WTC11 (cell line): ENCODE measurements at regions not wholly inside any gene's neighbourhood (a gene's known extent, or its start where the extent isn't known, plus 50 kb on each side); places are given as distances from the start of the nearest gene placed in this dataset.

Source experiments
- ATAC-seq: fragments of 200-7000 bp; cut with Tn5 transposase; 2 replicates; pipeline ENCODE4 v1.10.0; 2021; ENCODE audit warnings: mild to moderate bottlenecking, moderate library complexity
- CTCF ChIA-PET: fragments of 300-600 bp; sonication (Branson Sonifier 250); formaldehyde crosslinking; loops from one replicate; lab custom pipeline; 2021; ENCODE audit warnings: antibody characterized with exemption; lab: Charles Lee
- POLR2A ChIA-PET: fragments of 350-600 bp; sonication (Branson Sonifier 250); formaldehyde crosslinking; loops from one replicate; lab custom pipeline; 2021; ENCODE audit warnings: antibody characterized with exemption; lab: Charles Lee
- DNase-seq: peaks from one replicate; pipeline ENCODE4 v3.0.0; 2021; ENCODE audit warnings: low spot score
- H3K27ac Mint-ChIP-seq: 2 replicates; pipeline ENCODE4 v1.8.0; 2021; ENCODE audit warnings: mixed read lengths
- H3K27me3 Mint-ChIP-seq: 2 replicates; pipeline ENCODE4 v1.8.0; 2021; ENCODE audit warnings: low read depth, mild to moderate bottlenecking, moderate library complexity, mixed read lengths
- H3K36me3 Mint-ChIP-seq: 2 replicates; pipeline ENCODE4 v1.8.0; 2021; ENCODE audit warnings: mixed read lengths
- H3K4me1 Mint-ChIP-seq: 2 replicates; pipeline ENCODE4 v1.8.0; 2022; ENCODE audit warnings: mixed read lengths
- H3K4me3 Mint-ChIP-seq: 2 replicates; pipeline ENCODE4 v1.8.0; 2021; ENCODE audit warnings: mild to moderate bottlenecking, moderate library complexity, mixed read lengths
- H3K9me3 Mint-ChIP-seq: 2 replicates; pipeline ENCODE4 v1.8.0; 2021; ENCODE audit warnings: mixed read lengths
- AR ChIP-seq: fragments of 250-450 bp; sonication (Bioruptor Pico); IDR thresholded peaks from 2 replicates; pipeline ENCODE4 v1.9.0; 2021; ENCODE audit warnings: mild to moderate bottlenecking
- ATF1 ChIP-seq: sonication (generic); formaldehyde crosslinking; IDR thresholded peaks from 2 replicates; pipeline ENCODE4 v1.8.1; 2023; ENCODE audit warnings: mild to moderate bottlenecking, moderate library complexity, missing genetic modification reagents
- ATF6 ChIP-seq: sonication (generic); formaldehyde crosslinking; IDR thresholded peaks from 2 replicates; pipeline ENCODE4 v1.8.1; 2023; ENCODE audit warnings: mild to moderate bottlenecking, missing genetic modification reagents
- E2F1 ChIP-seq: sonication (generic); formaldehyde crosslinking; IDR thresholded peaks from 2 replicates; pipeline ENCODE4 v1.8.0; 2022; ENCODE audit warnings: mild to moderate bottlenecking, missing genetic modification reagents
- EMX1 ChIP-seq: fragments of 250-450 bp; sonication (Bioruptor Pico); IDR thresholded peaks from 2 replicates; pipeline ENCODE4 v1.8.0; 2021; ENCODE audit warnings: mild to moderate bottlenecking
- ERG ChIP-seq: fragments of 250-450 bp; sonication (Bioruptor Pico); IDR thresholded peaks from 2 replicates; pipeline ENCODE4 v1.8.0; 2021; ENCODE audit warnings: mild to moderate bottlenecking
- FOXJ3 ChIP-seq: sonication (generic); formaldehyde crosslinking; IDR thresholded peaks from 2 replicates; pipeline ENCODE4 v1.9.0; 2021; ENCODE audit warnings: missing genetic modification reagents, mild to moderate bottlenecking, borderline replicate concordance
- HMGA2 ChIP-seq: fragments of 250-450 bp; sonication (Bioruptor Pico); IDR thresholded peaks from 2 replicates; pipeline ENCODE4 v1.4.0; 2021; ENCODE audit warnings: mild to moderate bottlenecking, moderate library complexity
- MXD4 ChIP-seq: fragments of 250-450 bp; sonication (Bioruptor Pico); IDR thresholded peaks from 2 replicates; pipeline ENCODE4 v1.8.0; 2021; ENCODE audit warnings: mild to moderate bottlenecking, moderate library complexity, borderline replicate concordance
- MYBL2 ChIP-seq: sonication (generic); formaldehyde crosslinking; IDR thresholded peaks from 2 replicates; pipeline ENCODE4 v1.8.1; 2023; ENCODE audit warnings: mild to moderate bottlenecking, moderate library complexity, missing genetic modification reagents
- NR3C1 ChIP-seq: sonication (generic); formaldehyde crosslinking; conservative IDR thresholded peaks from 2 replicates; pipeline ENCODE4 v1.8.1; 2023; ENCODE audit warnings: low read depth, mild to moderate bottlenecking, missing genetic modification reagents
- SMAD4 ChIP-seq: sonication (generic); formaldehyde crosslinking; IDR thresholded peaks from 2 replicates; pipeline ENCODE4 v1.8.0; 2022; ENCODE audit warnings: mild to moderate bottlenecking, missing genetic modification reagents
- SP1 ChIP-seq: sonication (generic); formaldehyde crosslinking; conservative IDR thresholded peaks from 2 replicates; pipeline ENCODE4 v1.8.1; 2022; ENCODE audit warnings: missing genetic modification reagents
- TEAD1 ChIP-seq: sonication (generic); formaldehyde crosslinking; IDR thresholded peaks from 2 replicates; pipeline ENCODE4 v1.8.0; 2022; ENCODE audit warnings: mild to moderate bottlenecking, missing genetic modification reagents
- TEAD4 ChIP-seq: sonication (generic); formaldehyde crosslinking; IDR thresholded peaks from 2 replicates; pipeline ENCODE4 v1.8.0; 2022; ENCODE audit warnings: mild to moderate bottlenecking, missing genetic modification reagents
- ZBTB43 ChIP-seq: sonication (generic); formaldehyde crosslinking; IDR thresholded peaks from 2 replicates; pipeline ENCODE4 v1.8.1; 2023; ENCODE audit warnings: mild to moderate bottlenecking, missing genetic modification reagents
- ZNF317 ChIP-seq: sonication (generic); formaldehyde crosslinking; IDR thresholded peaks from 2 replicates; pipeline ENCODE4 v1.8.1; 2023; ENCODE audit warnings: low read depth, mild to moderate bottlenecking, moderate library complexity, missing genetic modification reagents, borderline replicate concordance
- ZNF396 ChIP-seq: fragments of 250-450 bp; sonication (Bioruptor Pico); IDR thresholded peaks from 2 replicates; pipeline ENCODE4 v1.8.0; 2021; ENCODE audit warnings: mild to moderate bottlenecking, moderate library complexity, borderline replicate concordance
- ZNF423 ChIP-seq: fragments of 250-450 bp; sonication (Bioruptor Pico); IDR thresholded peaks from 2 replicates; pipeline ENCODE4 v2.1.2; 2022; ENCODE audit warnings: mild to moderate bottlenecking, moderate library complexity
- ZSCAN18 ChIP-seq: fragments of 250-450 bp; sonication (Bioruptor Pico); IDR thresholded peaks from 2 replicates; pipeline ENCODE4 v2.1.2; 2022; ENCODE audit warnings: mild to moderate bottlenecking, moderate library complexity

GRCh38 chr1:76695535-76695934 lies 171.7 kb upstream of the ST6GALNAC5 start:
- no peaks in the 10 kb centered on the region for H3K4me1 Mint-ChIP-seq
- DNase-seq (no peak), ATAC-seq (no peak)
- ChIA-PET POLR2A (no interaction called here), CTCF (no interaction called here)
- H3K27me3 Mint-ChIP-seq, result no peaks in the 10 kb centered on the region
- peaks cover 13% of the 10 kb centered on the region for H3K36me3 Mint-ChIP-seq
- H3K9me3 Mint-ChIP-seq, result peaks cover 26% of the 10 kb centered on the region
- no peak overlapping the region for H3K27ac Mint-ChIP-seq
- H3K4me3 Mint-ChIP-seq, result no peak overlapping the region
- no peak for TF ChIP-seq ERG (CRISPR knock-in tag)
- TF ChIP-seq ZNF396, result no peak
- TF ChIP-seq ZBTB43 (CRISPR knock-in tag), result no peak
- no peak for TF ChIP-seq EMX1
- no peak for TF ChIP-seq E2F1 (CRISPR knock-in tag)
- no peak for TF ChIP-seq HMGA2
- TF ChIP-seq MYBL2 (CRISPR knock-in tag), result no peak
- no peak for TF ChIP-seq AR
- TF ChIP-seq NR3C1 (CRISPR knock-in tag), result no peak
- TF ChIP-seq SMAD4, result no peak
- TF ChIP-seq SP1 (CRISPR knock-in tag), result no peak
- TF ChIP-seq ZNF317 (CRISPR knock-in tag), result no peak
- TF ChIP-seq TEAD1 (CRISPR knock-in tag), result no peak
- TF ChIP-seq FOXJ3 (CRISPR knock-in tag), result no peak
- TF ChIP-seq ATF6 (CRISPR knock-in tag), result no peak
- TF ChIP-seq TEAD4 (CRISPR knock-in tag), result no peak
- no peak for TF ChIP-seq ZSCAN18 (CRISPR knock-in tag)
- TF ChIP-seq MXD4 (CRISPR knock-in tag), result no peak
- TF ChIP-seq ZNF423 (CRISPR knock-in tag), result no peak
- no peak for TF ChIP-seq ATF1
